Transverse colon (tissue), 3 donors: ENCODE measurements at regions not wholly inside any gene's neighbourhood (a gene's known extent, or its start where the extent isn't known, plus 50 kb on each side); places are given as distances from the start of the nearest gene placed in this dataset.

Source experiments
- EP300 ChIP-seq: sonication (generic); formaldehyde crosslinking; IDR thresholded peaks from one replicate; pipeline ENCODE4 v1.6.1; 2017; ENCODE audit warnings: antibody characterized with exemption, low read depth
- POLR2A ChIP-seq: fragments of 450-650 bp; IDR thresholded peaks from one replicate; pipeline ENCODE4 v1.6.1; 2016; ENCODE audit warnings: antibody characterized with exemption, mild to moderate bottlenecking, moderate library complexity
- TF ChIP-seq, protein P1 (sequence below), 5 experiments: fragments of 200-600 bp in 3 of 5; fragments of 450-650 bp in 2 of 5; sonication (generic) in 3 of 5; IDR thresholded peaks; 1 replicate in 2 of 5; 2 replicates in 3 of 5; pipeline ENCODE4 v1.5.1; 2016 to 2017; ENCODE audit warnings: antibody characterized with exemption in 5 of 5, inconsistent platforms in 3 of 5, mild to moderate bottlenecking in 2 of 5, moderate library complexity in 1 of 5

DNA sequence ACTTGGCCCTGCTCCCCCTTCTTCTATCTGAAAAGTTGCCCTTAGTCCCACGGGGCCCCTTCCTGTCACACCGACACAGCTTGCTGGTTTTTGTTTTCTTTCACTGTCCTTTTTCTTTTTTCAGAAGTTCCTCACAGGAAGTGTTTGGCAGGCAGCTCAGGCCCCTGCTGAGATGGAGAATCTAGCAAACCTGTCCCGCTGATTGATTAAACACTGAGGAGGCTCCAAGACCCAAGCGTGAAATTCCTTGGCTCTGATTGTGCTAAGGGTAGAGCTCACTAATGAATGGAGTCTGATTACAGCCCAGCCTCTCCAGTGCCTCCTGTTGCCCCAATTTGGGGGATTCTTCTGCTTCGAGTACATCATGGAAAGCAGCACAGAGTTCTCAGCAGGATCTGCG is 365.9 kb upstream of the MEX3C start:
- TF ChIP-seq POLR2A (no peak), EP300 (no peak)
- TF ChIP-seq, protein P1, sequence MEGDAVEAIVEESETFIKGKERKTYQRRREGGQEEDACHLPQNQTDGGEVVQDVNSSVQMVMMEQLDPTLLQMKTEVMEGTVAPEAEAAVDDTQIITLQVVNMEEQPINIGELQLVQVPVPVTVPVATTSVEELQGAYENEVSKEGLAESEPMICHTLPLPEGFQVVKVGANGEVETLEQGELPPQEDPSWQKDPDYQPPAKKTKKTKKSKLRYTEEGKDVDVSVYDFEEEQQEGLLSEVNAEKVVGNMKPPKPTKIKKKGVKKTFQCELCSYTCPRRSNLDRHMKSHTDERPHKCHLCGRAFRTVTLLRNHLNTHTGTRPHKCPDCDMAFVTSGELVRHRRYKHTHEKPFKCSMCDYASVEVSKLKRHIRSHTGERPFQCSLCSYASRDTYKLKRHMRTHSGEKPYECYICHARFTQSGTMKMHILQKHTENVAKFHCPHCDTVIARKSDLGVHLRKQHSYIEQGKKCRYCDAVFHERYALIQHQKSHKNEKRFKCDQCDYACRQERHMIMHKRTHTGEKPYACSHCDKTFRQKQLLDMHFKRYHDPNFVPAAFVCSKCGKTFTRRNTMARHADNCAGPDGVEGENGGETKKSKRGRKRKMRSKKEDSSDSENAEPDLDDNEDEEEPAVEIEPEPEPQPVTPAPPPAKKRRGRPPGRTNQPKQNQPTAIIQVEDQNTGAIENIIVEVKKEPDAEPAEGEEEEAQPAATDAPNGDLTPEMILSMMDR (IDR thresholded peaks at IDR 0.05): no peak
